ENCODE measurements at regions not wholly inside any gene's neighbourhood (a gene's known extent, or its start where the extent isn't known, plus 50 kb on each side); places are given as distances from the start of the nearest gene placed in this dataset.
A peak's percentile ranks its signal among the peaks of the same experiment; 100 is the strongest.
"Not testable (repeated sequence)": the region's sequence is repeated elsewhere in the genome, so short reads cannot be mapped to it uniquely, and the experiment has no call there.

- DNase-seq (ENCODE audit: low read depth in 3 of 3): no peak
Observed at GRCh38 chr2:44086629-44087028, 82.0 kb upstream of the PPM1B start.

GRCh38 chr2:44087036-44087713, 81.5 kb upstream of the PPM1B start:
- peak; percentile 62 to 76 (median 70) for DNase-seq (ENCODE audit: low read depth in 3 of 3)

GRCh38 chr2:44087714-44088092, 81.0 kb upstream of the PPM1B start:
- no peak for DNase-seq (ENCODE audit: low read depth in 3 of 3)

GRCh38 chr2:44092519-44092918, 76.2 kb upstream of the PPM1B start:
- not testable (repeated sequence) for DNase-seq (ENCODE audit: low read depth in 3 of 3)

GRCh38 chr2:44093970-44094369, 74.7 kb upstream of the PPM1B start:
- no peak for DNase-seq (ENCODE audit: low read depth in 3 of 3)

- DNase-seq (ENCODE audit: low read depth in 3 of 3): no peak
Observed at GRCh38 chr2:44097322-44097907, 71.3 kb upstream of the PPM1B start.

GRCh38 chr2:44098050-44098449, 70.6 kb upstream of the PPM1B start:
- DNase-seq (ENCODE audit: low read depth in 3 of 3): no peak

- no peak for DNase-seq (ENCODE audit: low read depth in 3 of 3)
Observed at GRCh38 chr2:44098891-44099290, 69.8 kb upstream of the PPM1B start.

- DNase-seq (ENCODE audit: low read depth in 3 of 3): no peak
Observed at GRCh38 chr2:44100351-44100750, 68.3 kb upstream of the PPM1B start.

GRCh38 chr2:44101246-44101645, 67.4 kb upstream of the PPM1B start:
- no peak for DNase-seq (ENCODE audit: low read depth in 3 of 3)

GRCh38 chr2:44102790-44103562, 65.7 kb upstream of the PPM1B start:
- no peak for DNase-seq (ENCODE audit: low read depth in 3 of 3)

GRCh38 chr2:44103639-44104038, 65.0 kb upstream of the PPM1B start:
- DNase-seq (ENCODE audit: low read depth in 3 of 3): no peak

- DNase-seq (ENCODE audit: low read depth in 3 of 3): no peak
Observed at GRCh38 chr2:44104855-44105271, 63.8 kb upstream of the PPM1B start.

- not testable (repeated sequence) for DNase-seq (ENCODE audit: low read depth in 3 of 3)
Observed at GRCh38 chr2:44106509-44106908, 62.2 kb upstream of the PPM1B start.

- no peak for DNase-seq (ENCODE audit: low read depth in 3 of 3)
Observed at GRCh38 chr2:44107086-44107740, 61.5 kb upstream of the PPM1B start.

GRCh38 chr2:44107974-44108373, 60.7 kb upstream of the PPM1B start:
- DNase-seq (ENCODE audit: low read depth in 3 of 3): no peak

GRCh38 chr2:44109166-44109565, 59.5 kb upstream of the PPM1B start:
- DNase-seq (ENCODE audit: low read depth in 3 of 3): no peak

GRCh38 chr2:44110444-44110843, 58.2 kb upstream of the PPM1B start:
- DNase-seq (ENCODE audit: low read depth in 3 of 3): no peak

- DNase-seq (ENCODE audit: low read depth in 3 of 3): no peak
Observed at GRCh38 chr2:44112096-44112495, 56.6 kb upstream of the PPM1B start.

- no peak for DNase-seq (ENCODE audit: low read depth in 3 of 3)
Observed at GRCh38 chr2:44116319-44116718, 52.4 kb upstream of the PPM1B start.

- DNase-seq (ENCODE audit: low read depth in 3 of 3): no peak
Observed at GRCh38 chr2:44118257-44118656, 50.4 kb upstream of the PPM1B start.
